GM21576 (cell line): ENCODE measurements at regions not wholly inside any gene's neighbourhood (a gene's known extent, or its start where the extent isn't known, plus 50 kb on each side); places are given as distances from the start of the nearest gene placed in this dataset.

Source experiments
- ATAC-seq: cut with Tn5 transposase; IDR thresholded peaks from one replicate; pipeline ENCODE4 v1.9.1; 2021; ENCODE audit warnings: mild to moderate bottlenecking, moderate library complexity; ENCODE audit not compliant: unreplicated experiment

DNA sequence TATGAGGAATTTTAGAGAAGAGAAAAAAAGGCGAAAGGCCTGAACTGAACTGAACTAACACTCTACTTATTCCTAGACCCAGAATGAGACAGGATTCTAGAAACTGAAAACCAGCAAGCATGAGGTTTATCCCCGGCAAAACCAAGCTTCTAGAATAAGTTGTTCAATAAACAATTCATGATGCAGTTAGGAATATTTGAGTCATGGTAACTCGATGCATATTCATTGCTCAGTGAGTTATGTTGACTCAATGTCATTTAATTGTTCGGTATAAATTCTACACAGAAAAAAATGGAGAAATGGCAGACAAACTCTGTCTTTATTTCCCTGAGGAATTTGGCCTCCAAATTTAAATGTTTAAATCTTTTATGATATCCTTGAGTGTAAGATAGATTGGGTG lies 321.5 kb downstream of the SATB2 start:
- no peak for ATAC-seq

DNA sequence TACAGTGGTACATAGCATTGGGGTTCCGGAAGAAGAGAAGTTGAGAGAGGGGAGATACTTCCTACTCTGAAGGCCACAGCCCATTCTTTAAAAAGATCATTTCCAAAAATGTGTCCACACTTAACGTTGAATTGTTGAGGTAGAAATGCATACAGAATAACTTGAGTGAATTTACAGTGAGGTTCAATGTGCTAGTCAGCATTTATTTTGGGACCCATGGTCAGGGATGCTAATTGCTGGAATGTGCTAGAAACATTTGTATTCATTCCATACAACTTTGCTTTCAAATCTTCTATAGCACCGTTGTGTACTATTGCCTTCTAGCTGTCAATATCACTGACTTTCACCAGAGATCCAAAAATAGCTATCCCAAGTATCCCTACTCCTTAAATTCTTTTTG lies 325.9 kb downstream of the SATB2 start:
- ATAC-seq, result no peak

DNA sequence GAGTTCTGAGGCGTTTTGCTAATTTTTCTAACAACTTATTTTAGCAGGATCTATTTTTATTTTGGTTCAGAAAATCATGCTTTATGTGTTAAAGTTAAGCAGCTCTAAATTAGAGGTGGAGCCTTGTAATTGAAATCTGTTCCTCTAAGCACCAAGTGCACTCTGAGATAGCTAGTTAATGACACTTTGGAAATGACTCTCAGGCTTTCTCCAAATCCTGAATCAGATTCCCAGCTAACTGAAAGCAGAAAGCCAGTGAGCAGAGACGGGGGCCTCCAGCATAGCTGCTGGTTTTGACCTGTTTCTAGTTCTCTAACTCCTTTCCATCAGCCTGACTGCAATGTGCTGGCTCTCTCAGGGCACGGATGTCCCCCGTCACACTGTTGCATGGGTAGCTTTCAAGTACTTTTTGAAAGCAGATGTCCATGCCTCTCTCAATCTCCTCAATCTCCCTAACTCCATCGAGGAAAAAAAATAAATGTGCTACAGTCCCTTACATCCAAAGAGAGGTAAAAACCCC lies 326.5 kb downstream of the SATB2 start:
- no peak for ATAC-seq

DNA sequence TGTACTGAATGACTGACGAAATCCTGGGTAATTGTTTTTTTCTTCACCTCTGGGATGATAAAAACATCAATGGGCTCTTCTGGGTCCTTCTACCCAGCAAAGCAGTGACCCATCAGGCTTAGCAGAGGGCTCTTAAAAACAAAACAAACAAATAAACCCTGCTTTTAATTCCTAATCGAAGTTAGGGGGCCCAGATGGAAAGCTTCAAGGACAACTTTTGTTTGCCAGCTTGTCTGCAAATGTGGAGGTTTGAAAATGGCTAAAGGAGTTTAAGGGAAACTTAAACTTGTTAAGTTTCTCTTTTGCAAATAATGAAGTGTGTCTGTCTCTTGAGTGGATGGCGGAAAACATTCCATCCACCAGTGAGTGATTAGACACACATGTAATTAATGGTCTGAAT lies 327.2 kb downstream of the SATB2 start:
- ATAC-seq, result no peak

DNA sequence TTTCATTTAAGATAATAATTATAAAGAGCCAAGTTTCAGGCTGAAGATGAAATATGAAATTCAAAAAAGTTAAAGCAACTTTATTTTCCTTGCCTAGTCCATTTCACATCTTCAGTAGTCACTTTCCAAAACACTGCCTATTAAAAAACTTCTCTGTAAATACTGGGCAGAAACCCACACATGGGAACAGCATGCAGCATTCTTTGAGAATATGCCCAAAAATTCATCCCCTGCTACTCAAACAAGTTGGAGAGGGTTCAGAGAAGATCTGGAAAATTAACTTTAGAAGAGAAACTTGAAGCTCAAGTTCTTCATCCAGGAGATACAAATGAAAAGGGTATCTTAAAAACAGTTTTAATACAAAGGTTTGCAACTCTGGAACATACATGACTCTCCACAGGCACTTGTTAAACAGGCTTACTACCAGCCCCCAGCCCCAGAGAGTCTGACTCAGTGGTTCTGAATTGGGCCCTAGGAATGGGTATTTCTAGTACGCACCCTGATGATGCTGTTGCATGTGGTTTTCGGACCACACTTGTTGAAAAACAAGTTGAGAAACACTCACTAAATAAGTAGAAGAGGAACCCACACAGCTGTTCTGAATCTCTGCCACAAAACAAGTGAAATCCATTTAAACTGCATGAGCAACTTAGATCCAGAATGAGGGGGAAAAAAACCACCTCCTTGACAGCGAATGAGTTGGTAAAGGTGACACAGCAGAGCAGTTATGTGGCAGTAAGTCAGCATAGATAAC lies 329.1 kb downstream of the SATB2 start:
- ATAC-seq, result no peak

DNA sequence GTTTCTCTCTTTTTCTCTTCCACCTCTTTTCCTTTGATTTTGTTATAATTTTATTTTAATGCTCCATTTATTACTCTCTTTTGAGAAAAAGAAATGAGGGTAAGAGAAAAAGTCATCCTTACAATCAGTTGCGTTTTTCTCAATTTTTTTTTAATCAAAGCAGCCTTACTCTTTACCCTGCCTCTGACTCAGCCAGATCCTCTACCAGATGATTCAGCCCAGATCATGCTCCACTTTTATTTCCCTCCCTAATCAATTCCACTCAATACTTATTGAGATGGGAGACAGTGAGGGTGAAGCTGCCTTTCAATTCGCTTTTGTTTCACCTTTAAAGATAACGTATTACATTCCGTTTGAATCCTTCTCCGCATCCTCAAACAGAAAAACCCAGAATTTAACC lies 337.9 kb downstream of the SATB2 start:
- no peak for ATAC-seq

DNA sequence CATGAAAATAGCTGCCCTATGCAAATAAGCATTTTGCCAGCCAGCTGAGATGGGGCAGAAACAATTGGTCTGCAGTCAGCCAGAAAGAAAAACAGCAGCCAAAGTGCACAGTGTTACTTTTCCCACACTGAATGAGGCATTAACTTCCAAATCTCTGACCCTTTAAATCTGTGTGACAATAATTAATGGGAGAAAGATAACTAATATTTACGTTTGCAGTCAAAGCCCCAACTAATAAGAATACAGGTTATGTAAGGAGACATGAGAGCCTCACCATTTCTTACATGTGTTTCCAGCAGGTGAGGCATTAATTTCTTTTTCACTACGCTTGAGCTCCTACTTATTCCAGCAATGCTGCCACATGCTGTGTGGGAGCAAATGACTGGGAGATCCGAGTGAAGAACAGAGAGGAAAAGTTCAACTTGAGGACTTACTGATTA lies 339.0 kb downstream of the SATB2 start:
- no peak for ATAC-seq

DNA sequence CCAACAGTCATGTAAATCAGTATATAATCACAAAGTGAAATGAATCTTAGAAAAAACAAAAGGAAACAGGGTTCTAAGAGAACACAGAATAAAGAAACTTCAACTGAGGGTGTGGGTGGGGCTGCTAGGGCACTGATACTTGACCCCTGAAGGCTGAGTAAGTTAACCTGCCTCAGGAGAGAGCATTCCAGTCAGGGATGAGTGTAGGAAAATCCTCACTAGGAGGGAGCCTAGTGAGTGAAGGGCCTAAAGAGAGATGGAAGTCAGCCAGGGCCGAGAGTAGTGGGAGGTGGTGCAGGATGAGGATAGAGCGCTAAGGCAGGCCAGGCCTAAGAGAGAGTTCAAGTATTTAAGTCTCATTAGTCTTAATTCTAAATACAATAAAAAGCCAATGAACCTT lies 342.6 kb downstream of the SATB2 start:
- ATAC-seq, result no peak

DNA sequence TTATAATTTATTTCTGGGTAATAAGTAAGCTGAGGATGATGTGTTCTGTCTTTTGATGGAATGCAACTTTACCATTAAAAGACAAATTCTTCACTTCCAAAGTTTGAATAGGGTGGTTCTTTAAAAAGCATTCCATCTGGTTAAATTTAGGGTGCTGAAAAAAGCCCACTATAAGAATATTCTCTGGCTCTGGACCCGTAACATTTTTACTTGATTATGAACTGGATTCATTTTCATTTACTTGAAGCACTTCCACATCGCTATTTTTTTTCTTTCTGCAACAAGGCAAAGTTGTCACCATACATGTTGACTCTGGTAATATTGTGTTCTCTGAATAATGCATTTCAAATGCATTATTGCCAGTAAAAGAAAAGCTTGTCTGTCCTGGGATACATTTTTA lies 344.6 kb downstream of the SATB2 start:
- no peak for ATAC-seq

DNA sequence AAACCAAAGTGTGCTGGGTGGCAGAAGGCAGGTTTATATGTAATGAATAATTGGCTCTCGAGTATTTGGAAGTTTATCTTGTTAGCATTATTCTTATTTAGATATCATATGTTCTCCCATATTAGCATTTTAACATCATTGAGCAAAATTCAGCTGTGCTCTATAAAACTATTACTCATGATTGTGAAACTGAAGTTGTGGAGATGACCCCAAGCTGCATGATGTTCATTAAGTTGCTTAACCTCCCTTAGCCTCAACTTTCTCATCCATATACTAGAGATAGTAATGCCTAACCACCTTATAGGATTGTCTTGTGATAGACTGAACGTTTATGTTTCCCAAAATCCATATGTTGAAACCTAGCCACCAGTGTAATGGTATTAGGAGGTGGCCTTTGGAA lies 346.3 kb downstream of the SATB2 start:
- no peak for ATAC-seq

DNA sequence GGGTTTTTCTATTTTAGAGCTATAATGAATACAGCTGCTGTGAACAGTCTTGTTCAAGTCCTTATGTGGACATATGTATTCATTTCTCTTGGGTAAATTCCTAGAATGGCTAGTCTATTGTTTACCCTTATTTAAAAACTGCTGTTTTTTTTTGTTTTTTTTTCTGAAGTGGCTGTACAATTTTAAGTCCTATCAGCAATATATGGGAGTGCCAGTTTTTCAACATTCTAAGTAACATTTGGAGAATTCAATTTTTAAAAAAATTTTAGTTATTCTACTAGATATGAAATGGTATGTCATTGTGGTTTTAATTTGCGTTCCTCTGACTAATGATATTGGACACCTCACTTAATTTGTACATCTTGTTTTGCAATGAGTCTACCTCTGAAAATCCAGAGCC lies 349.7 kb downstream of the SATB2 start:
- no peak for ATAC-seq

DNA sequence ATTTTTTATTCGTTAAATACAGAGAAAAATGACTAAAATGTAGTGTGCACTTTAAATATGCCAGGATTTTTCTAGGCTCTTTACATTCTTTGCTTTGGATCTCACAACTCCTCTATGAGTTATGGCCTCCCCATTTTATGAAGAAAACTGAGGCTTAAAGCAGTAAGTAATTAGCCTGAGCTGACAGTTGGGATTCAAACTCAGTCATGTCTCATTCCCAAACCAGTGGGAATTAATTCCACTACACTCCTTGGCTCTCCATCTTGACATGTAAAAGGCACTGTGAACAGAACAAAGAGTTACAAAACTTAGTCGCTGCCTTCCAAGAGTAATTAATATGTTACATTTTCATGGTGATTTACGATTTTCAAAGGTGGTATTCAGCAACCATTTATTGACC lies 351.9 kb downstream of the SATB2 start:
- ATAC-seq, result no peak

DNA sequence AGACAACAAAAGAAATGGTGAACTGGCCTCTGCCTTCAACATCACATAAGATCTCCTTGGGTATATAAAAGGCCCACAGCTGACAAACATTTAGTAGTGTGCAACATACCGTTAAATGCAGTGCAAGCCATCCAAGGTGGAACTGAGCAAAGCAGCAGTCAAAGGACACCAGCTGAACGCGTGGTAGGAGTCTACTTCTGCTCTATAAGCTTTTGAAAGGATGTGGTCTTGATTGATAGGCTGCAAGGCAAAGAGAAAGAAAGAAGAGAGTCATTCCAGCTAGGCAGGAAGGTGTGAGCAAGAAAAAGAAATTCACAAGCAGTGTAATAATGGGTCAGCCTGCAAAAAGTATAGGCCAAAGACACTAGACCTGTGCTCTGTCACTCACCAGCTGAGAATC lies 356.3 kb downstream of the SATB2 start:
- ATAC-seq, result no peak

DNA sequence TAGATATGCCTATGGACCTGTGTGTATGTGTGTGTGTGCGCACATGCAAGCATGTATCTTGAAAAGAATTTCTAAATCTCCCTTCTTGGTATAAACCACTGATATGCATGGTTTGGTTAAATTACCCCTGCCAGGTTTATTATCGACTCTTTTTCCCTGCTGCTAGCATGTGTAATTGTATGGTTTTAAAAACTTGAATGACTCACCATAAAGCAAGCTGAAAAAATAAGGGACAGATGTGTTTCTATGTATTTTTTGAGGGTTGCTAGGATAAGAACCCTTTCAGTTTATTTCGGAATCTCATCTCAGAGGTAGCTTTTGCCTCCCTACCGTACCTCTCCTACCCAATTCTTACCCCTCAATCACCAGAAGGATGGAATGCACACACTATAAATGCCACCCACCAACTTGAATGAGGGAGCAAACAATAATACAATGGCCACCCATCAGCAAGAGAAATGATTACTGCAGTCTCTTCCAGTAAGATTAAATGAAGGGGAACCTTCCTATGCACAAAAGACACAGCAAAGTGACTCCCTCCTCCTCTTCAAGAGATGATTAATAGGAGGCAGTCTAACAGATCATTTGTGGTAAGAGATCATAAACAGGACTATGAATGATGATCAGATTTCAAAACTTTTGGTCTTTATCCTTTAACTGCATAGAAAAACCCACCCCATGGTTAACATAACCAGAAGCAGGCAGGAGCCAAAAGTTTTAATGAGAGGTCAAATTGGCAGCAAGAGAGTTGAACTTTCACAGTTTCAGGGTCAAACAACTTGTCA lies 357.2 kb downstream of the SATB2 start:
- no peak for ATAC-seq

DNA sequence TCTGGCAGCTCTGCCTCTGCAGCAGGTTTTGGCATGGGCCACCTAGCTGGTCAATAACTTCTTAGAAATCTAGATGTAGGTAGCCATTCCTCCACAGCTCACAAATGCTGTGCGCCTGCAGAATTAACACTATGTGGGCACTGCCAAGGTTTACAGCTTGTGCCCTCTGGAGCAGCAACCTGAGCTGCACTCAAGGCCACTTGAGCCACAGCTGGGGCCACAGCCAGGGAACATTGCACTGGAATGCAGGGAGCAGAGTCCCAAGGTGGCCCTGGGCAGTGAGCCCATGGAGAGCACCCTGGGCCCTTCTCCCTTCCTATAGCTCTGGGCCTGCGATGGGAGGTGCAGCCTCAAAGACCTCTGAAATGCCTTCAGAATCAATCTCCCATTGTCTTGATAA lies 365.3 kb downstream of the SATB2 start:
- no peak for ATAC-seq

DNA sequence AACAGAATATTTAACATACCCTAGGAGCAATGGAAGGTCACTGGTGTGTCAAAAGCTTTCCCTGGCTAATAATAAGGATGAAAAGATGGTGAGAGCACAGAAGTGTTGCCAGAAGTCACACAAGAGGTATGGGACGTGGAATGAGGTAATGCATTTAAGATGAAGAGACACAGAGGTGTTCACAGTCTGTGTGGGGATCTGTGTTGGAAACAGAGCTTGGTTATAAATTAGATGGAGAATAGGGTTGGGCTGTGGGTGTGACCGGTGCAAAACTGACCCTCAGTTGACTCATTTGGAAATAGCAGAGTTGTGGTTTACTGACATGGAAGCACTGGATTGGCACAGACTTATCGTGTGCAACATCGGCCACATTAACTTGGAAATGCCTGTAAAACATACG lies 372.5 kb downstream of the SATB2 start:
- ATAC-seq, result no peak

DNA sequence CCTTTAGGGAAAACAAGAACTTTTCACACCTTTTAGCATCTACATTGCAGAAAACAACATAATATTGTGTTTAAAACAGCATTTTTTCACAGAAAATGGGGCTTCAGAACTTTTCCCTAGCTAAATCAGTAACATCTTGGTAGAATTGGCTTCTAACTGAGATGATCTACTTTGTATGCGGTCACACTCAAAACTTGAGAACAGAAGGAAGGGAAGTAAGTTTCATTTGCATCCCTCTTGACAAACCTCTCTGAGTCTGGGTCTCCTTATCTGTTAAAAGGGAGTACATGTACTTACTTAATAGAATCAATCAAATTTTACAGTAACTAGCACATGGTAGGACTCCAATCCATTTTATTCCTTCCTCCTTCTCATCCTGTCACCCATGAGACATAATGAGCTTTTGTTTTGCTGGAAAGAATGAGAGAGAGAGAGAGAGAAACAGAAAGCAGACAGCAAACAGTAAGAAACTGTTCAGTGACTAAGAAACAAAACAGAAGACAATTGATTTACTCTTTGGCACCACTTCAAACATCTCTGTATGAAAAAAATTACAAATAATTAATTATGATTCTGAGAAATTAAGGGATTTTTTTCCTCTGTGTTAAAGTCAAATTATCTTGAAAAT lies 387.3 kb downstream of the SATB2 start:
- ATAC-seq, result no peak

DNA sequence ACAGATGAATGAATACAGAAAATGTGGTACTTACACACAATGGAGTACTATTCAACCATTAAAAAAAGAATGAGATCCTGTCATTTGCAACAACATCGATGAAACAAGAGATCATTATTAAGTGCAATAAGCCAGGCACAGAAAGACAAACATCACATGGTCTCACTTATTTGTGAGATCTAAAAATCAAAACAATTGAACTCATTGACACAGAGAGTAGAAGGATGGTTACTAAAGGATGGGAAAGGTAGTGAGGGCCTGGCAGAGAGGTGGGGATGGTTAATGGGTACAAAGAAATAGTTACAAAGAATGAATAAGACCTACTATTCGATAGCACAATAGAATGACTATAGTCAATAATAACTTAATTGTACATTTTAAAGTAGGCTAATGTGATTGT lies 393.5 kb downstream of the SATB2 start:
- no peak for ATAC-seq

DNA sequence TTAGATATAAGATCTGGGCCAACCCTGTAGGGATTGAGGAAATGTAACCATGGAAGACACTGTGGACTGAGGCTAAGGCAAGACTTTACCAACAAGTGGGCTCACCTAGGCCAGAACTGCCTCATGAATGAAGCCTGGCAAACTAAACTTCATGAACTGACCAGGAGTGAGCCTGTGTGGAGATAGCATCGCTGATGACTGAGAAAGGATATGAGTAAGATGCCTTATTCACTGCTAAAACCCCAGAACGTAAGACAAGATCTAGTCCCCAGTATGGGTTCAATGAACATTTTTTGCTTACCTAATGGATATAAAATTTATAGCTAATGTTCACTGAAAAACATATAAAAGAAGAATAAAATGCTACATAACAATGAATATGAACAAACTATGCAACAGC lies 399.8 kb downstream of the SATB2 start:
- no peak for ATAC-seq

DNA sequence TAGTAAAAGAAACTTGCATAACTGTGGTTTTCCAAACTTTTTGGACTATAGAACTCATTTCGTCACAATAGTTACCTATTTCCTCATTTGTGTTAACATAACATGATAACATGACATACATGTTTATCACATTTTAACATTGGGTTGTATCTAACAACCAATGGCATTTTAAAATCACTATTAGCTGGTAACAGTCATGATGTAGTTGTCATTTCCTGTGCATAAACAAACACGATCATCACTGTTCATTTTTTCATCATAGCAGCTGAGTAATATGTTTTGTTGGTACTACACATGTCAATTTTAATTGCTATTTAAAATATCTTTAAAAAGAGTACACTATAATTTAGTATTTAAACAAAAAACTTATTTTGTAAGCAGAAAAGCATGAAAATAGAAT lies 402.4 kb downstream of the SATB2 start:
- ATAC-seq, result no peak

DNA sequence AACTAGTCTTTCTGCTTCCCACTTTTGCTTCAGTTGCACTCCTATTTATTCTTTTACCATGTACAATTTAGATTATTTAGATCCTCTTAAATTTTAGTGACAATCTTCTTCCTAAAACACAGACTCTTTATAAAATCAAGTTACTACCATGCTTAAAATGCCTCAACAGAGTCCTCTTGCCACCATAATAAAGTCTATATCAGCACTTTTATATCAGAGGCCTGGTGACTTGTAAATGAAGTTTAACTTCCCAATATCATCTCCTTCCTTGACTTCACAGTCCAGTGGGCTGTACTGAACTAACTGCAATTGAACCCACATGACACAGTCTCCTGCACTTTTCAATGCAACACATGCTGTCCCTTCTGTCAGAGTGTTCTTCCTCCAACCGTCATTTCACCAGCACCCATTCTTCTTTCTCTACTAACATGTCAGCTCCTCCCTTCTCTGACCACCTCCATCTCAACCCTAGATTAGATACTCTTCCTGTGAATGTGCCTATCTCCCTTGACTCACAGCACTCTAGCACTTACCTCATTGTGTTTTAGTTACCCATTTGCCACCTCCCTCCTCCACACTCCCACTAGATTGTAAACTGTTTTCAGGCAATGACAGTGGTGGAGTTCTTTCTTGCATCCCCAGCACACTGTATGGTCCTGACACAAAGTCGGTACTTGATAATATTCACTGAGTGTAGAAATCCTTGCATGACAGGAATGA lies 414.9 kb downstream of the SATB2 start:
- no peak for ATAC-seq
